ENCODE measurements at regions not wholly inside any gene's neighbourhood (a gene's known extent, or its start where the extent isn't known, plus 50 kb on each side); places are given as distances from the start of the nearest gene placed in this dataset.
A peak's percentile ranks its signal among the peaks of the same experiment; 100 is the strongest.

DNA sequence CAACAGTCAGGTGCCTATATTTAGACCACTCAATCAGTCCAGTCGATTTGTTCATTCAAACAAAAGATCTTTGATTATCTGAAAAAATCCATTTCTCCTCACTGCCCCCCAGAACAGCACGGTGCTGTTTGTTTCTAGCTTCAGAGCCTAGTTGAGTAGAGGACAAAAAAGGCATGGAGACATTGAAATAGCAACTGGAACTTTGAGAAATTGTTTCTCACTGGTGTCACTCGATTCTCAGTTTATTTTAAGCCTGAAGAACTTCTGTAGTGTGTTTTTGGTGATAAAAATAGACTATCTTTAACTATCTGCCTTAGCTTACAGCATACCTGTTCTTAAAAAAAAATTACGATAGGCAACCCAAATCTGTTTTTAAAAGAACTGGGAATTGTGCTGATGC lies 67.1 kb downstream of the ARHGAP35 start:
- ATAC-seq, result no peak
- Mint-ChIP-seq H3K4me3 (no peak overlapping the region), H3K36me3 (ENCODE audit: low read depth) (peaks cover 2% of the 10 kb centered on the region), H3K27ac (peak overlapping the region; percentile 47), H3K27me3 (no peaks in the 10 kb centered on the region), H3K4me1 (peaks cover 44% of the 10 kb centered on the region)
- no peaks in the 10 kb centered on the region for H3K9me3 ChIP-seq (ENCODE audit: control insufficient read depth, low read length, poor library complexity, severe bottlenecking)
- DNase-seq, result no peak

DNA sequence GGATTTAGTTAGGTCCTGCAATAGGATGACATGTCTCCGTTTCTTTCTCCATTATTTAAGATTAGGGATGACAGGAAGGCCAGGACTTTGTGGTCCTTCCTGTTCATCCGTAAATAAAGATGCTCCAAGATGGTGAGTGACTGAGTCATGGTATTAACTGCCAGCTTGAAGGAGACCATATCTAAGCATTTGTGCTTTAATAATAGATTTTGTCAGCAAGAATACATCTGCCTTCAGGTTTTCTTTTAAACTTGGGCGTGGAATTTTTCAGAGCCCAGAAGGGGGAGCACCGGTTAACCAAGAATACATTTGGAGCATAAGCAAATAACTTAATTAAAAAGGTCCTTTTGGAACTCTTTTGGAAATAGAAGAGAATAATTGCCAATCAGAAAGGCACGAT lies 68.2 kb downstream of the ARHGAP35 start:
- H3K4me1 Mint-ChIP-seq, result peaks cover 48% of the 10 kb centered on the region

DNA sequence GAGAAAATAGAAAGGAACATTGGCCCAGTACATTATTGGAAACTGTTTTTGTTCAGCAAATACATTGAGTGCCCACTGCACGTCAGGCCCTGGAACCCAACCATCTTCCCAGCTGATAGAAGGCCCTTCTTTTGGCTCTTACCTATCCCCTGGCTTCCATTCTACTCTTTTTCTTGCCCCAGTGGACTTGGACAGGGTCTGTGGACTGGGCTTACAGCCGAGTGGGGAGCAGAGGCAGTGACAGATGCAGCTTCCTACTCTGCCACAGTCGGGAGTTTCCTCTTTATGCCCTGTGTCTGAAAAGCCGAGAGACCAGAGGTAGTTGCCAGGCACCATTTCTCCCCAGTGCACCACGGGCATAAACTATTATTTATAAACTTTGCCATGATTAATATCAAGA lies 70.4 kb downstream of the ARHGAP35 start:
- no peaks in the 10 kb centered on the region for H3K36me3 Mint-ChIP-seq (ENCODE audit: low read depth)
- peak overlapping the region; percentile 97 for H3K27ac Mint-ChIP-seq
- no peaks in the 10 kb centered on the region for H3K27me3 Mint-ChIP-seq
- no peak for ATAC-seq
- H3K4me1 Mint-ChIP-seq, result peaks cover 46% of the 10 kb centered on the region
- DNase-seq, result no peak
- H3K4me3 Mint-ChIP-seq, result no peak overlapping the region
- no peaks in the 10 kb centered on the region for H3K9me3 ChIP-seq (ENCODE audit: control insufficient read depth, low read length, poor library complexity, severe bottlenecking)

More for the DNA sequence above, 68.2 kb downstream of the ARHGAP35 start:
- Mint-ChIP-seq H3K4me3 (no peak overlapping the region), H3K36me3 (ENCODE audit: low read depth) (peaks cover 2% of the 10 kb centered on the region), H3K27ac (no peak overlapping the region), H3K27me3 (no peaks in the 10 kb centered on the region)
- H3K9me3 ChIP-seq (ENCODE audit: control insufficient read depth, low read length, poor library complexity, severe bottlenecking), result no peaks in the 10 kb centered on the region
- DNase-seq (no peak), ATAC-seq (no peak)

DNA sequence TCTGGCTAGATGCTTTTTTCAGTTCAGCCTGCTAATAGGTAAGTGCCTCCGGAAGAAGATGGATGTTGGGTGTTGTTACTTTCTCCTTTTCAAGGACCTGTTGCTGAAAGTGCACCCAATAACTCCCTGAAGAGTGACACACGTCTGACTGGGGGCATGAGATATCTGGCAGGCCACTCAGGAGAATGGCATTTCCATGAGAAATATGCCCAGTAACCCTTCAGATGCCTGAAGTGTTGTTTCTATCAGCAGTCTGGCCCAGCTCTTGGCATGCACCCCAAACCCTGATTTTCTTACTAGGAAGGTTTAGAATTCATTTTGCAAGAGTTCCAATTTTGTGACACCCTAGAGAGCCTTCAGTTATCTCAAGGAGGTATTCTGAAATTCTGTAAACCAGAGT lies 71.5 kb downstream of the ARHGAP35 start:
- H3K4me3 Mint-ChIP-seq, result no peak overlapping the region
- H3K9me3 ChIP-seq (ENCODE audit: control insufficient read depth, low read length, poor library complexity, severe bottlenecking), result no peaks in the 10 kb centered on the region
- no peak for ATAC-seq
- peak overlapping the region; percentile 97 for H3K27ac Mint-ChIP-seq
- DNase-seq, result no peak
- no peaks in the 10 kb centered on the region for H3K27me3 Mint-ChIP-seq
- no peaks in the 10 kb centered on the region for H3K36me3 Mint-ChIP-seq (ENCODE audit: low read depth)
- H3K4me1 Mint-ChIP-seq, result peaks cover 43% of the 10 kb centered on the region

DNA sequence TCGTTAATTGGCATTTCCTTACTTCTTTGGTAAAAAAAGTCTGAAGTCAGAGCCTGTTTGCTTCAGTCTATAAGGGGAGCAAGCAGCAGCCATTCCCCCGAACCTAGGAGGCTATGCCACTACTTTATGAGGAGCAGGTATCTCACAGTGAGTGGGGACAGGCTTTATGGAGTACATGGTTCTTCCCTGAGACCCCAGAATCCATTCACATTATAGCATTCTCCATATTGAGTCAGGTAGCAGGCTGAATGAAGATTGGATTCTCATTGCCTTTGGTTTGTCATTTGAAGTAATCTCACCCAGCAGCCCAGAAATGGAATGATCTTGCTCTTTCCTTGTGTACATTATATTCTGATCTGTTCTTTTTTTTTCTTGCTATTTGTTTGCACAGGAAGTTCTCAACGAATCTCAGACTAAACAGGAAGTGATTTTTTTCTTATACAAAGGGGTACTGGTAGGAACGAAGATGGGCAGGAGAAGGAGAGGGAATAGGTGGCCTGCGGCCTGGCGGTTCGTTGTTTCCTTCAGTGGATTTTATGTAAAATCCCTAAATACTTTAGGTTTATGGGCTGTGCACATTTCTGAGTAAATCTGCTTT lies 74.4 kb downstream of the ARHGAP35 start:
- ATAC-seq, result peak; percentile 77
- peaks cover 41% of the 10 kb centered on the region for H3K4me1 Mint-ChIP-seq

DNA sequence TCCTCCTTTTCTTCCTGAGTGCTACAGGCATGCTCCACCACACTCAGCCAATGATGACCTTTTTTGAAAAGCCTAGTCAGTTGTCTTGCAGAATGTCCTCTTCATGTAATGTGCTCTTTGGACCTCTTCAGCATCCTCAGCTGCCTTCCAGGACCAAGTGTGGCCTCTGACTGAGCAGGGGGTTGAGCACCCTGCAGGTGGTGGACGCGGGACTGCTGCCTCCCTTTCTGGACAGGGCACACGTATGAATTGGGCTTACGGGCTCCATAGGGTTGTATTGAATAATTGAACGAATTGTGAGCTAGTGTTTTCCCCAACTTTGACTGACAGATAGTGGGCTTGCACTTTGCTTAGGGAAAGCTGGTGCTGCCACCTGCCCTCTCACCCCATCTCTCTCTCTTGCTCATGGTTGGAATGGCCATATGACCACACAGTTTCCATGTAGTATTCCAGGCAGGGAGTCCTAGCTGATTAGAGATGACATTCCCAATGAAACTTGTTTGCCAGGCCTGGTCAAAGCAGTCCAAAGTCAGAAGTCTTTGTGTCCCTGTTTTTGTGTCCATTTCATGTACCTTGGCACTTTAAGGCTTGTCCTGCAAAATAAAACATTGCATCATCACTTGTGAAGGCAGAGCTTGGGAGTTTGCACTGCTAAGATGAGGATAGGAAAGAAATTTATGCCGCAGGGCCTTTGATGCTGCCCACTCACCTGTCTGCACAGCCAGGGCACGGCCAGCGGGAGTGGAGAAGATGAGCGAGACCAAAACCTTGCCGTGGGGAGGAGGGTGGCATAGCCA lies 76.3 kb upstream of the NPAS1 start:
- H3K4me1 Mint-ChIP-seq, result peaks cover 32% of the 10 kb centered on the region
- no peak for ATAC-seq
- no peak overlapping the region for H3K27ac Mint-ChIP-seq
- no peak overlapping the region for H3K4me3 Mint-ChIP-seq
- no peak for DNase-seq
- peaks cover 13% of the 10 kb centered on the region for H3K36me3 Mint-ChIP-seq (ENCODE audit: low read depth)
- no peaks in the 10 kb centered on the region for H3K27me3 Mint-ChIP-seq
- no peaks in the 10 kb centered on the region for H3K9me3 ChIP-seq (ENCODE audit: control insufficient read depth, low read length, poor library complexity, severe bottlenecking)

More for the DNA sequence above, 74.4 kb downstream of the ARHGAP35 start:
- no peaks in the 10 kb centered on the region for H3K36me3 Mint-ChIP-seq (ENCODE audit: low read depth)
- H3K9me3 ChIP-seq (ENCODE audit: control insufficient read depth, low read length, poor library complexity, severe bottlenecking), result no peaks in the 10 kb centered on the region
- peak overlapping the region; percentile 97 for H3K27ac Mint-ChIP-seq
- no peak for DNase-seq
- no peaks in the 10 kb centered on the region for H3K27me3 Mint-ChIP-seq
- H3K4me3 Mint-ChIP-seq, result peak overlapping the region; percentile 85

DNA sequence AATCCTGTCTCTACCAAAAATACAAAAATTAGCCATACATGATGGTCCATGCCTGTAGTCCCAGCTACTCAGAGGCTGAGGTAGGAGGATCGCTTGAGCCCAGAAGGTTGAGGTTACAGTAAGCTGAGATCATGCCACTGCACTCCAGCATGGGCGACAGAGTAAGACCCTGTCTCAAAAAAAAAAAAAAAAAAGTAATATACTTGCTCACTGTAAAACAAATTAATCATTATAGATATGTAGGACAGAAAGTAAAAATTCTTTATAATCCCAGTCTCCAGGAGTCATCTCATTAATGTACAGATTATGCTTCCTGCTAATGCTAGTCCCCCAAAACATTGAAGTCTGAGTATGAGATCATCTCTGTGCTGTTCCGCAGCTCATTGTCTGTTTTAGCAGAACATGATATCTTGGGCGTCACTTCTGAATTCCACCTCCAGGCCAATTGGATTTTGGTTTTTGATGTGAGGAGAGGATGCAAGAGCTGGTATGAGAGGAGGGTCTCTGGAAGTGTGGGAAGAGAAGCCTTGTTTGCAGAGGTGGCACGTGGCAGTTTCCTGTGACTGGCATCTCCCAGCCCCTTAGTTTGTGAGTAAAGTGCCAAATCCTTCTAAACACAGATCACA lies 75.4 kb upstream of the NPAS1 start:
- H3K9me3 ChIP-seq (ENCODE audit: control insufficient read depth, low read length, poor library complexity, severe bottlenecking), result no peaks in the 10 kb centered on the region
- no peak for ATAC-seq
- no peak for DNase-seq
- Mint-ChIP-seq H3K4me3 (no peak overlapping the region), H3K27ac (peak overlapping the region; percentile 21), H3K27me3 (no peaks in the 10 kb centered on the region), H3K36me3 (ENCODE audit: low read depth) (peaks cover 13% of the 10 kb centered on the region), H3K4me1 (peaks cover 32% of the 10 kb centered on the region)

DNA sequence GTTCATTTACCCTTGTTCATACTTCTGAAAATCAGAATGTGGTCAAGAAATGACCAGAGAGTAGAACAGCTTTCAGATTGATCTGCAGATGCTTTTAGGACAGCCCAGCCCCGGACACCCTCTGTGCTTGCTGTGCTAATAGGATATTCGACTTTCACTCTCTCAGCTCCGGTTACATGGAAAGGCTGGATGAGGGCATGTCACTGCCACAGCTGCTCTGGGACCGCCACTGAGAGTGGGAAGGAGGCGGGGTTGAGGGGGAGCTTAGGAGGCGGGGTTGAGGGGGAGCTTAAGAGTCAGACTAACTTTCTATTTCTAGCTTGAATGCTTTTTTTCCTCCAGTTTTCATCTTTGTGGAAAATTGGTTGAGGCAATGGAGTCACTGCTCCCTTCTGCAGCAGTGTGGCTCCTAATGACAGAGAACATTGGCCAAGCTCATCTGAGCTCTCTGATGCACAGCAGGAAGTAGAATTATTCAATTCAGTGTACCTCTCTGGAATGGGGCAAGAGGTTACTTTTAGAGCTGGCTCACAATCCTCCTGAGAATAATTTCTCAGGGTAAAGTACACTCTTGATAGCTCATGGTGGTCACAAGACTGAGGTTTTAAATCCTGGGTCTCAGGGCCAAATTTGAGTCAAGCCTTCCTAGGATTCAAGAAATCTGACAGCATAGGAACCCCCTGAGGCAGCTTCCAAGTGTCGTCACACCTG lies 74.6 kb upstream of the NPAS1 start:
- Mint-ChIP-seq H3K27ac (peak overlapping the region; percentile 61), H3K4me1 (peaks cover 37% of the 10 kb centered on the region)
- DNase-seq, result no peak

DNA sequence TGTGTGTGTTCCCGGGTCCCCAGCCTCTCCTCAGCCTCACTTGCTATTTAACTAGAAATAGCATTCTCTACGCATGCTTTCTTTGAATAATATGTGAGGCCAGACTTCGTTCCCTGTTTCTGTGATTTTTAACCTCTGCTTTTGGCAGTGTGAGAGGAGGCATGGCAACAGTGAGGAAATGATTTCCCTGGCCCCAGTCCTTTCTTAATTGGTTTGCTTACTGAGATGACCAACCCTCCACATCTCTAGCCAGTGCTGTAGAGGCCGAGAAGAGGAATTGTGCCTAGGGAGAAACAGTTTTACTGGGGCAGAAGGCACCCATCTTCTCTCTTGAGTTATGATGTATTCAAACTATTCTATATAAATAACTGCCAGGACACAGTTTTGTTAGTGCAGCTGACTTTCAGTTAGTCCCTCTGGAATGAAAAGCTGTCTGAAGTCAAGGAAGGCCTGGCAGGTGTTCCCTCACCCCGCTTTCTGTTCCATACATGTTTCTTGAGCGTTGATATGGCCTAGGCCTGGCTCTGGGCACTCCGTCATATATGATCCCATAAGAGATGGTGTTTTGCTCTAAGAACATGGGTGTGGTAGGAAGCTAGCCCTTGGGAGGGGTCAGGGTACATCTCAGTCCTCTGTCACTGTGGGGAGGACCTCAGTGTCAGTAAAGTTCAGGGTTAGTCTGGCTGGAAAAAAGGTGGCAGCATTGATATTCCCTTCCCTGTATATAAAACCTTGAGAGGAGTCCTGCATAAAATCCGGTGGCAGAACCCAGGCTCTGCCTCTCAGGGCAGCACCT lies 73.7 kb upstream of the NPAS1 start:
- no peaks in the 10 kb centered on the region for H3K27me3 Mint-ChIP-seq
- DNase-seq (no peak), ATAC-seq (no peak)
- H3K4me3 Mint-ChIP-seq, result no peak overlapping the region
- peaks cover 42% of the 10 kb centered on the region for H3K4me1 Mint-ChIP-seq
- peaks cover 11% of the 10 kb centered on the region for H3K36me3 Mint-ChIP-seq (ENCODE audit: low read depth)
- peak overlapping the region; percentile 61 for H3K27ac Mint-ChIP-seq
- H3K9me3 ChIP-seq (ENCODE audit: control insufficient read depth, low read length, poor library complexity, severe bottlenecking), result no peaks in the 10 kb centered on the region

More for the DNA sequence above, 74.6 kb upstream of the NPAS1 start:
- Mint-ChIP-seq H3K27me3 (no peaks in the 10 kb centered on the region), H3K4me3 (no peak overlapping the region), H3K36me3 (ENCODE audit: low read depth) (peaks cover 13% of the 10 kb centered on the region)
- H3K9me3 ChIP-seq (ENCODE audit: control insufficient read depth, low read length, poor library complexity, severe bottlenecking), result no peaks in the 10 kb centered on the region
- no peak for ATAC-seq

DNA sequence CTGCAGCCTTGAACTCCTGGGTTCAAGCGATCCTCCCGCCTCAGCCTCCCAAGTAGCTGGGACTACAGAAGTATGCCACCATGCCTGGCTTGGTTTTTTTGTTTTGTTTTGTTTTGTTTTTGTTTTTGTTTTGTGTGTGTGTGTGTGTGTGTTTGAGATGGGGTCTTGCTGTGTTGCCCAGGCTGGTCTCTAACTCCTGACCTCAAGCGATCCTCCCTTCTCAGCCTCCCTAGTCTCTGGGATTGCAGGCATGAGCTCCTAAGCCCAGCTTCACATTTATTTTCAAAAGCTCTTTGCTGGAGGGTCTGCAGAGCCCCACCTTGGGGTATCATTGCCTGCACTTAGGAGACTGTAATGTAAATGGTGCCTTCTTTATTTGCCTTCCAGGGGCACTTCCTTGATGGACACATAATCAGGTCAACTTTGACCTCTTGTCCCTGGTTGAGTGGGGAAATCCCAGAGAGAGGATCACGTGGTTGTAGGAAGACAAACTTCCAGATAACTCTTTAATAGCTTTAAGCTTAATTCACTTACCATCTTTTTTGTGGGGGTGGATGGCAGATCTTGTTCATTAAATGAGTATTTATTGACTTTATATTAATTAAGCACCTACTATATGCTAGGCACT lies 72.9 kb upstream of the NPAS1 start:
- Mint-ChIP-seq H3K27me3 (no peaks in the 10 kb centered on the region), H3K27ac (peak overlapping the region; percentile 61), H3K4me3 (no peak overlapping the region), H3K4me1 (peaks cover 47% of the 10 kb centered on the region), H3K36me3 (ENCODE audit: low read depth) (peaks cover 7% of the 10 kb centered on the region)
- DNase-seq, result no peak
- no peak for ATAC-seq
- no peaks in the 10 kb centered on the region for H3K9me3 ChIP-seq (ENCODE audit: control insufficient read depth, low read length, poor library complexity, severe bottlenecking)

DNA sequence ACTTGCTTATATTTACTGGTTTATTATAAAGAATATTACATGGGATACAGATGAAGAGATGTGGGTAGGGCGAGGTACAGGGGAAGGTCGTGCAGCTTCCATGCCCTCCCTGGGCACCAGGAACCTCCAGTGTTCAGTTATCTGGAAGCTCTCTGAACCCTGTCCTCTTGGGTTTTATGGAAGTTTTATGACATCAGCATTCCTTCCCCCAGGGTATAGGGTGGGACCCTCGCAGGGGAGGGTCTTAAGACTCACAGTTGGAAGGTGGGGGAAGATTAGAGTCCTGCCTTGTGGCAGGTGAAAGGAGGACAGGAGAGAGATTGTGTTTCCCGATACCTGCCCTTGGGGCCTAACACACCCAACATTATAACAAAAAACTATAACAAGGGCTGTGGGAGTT lies 71.8 kb upstream of the NPAS1 start:
- Mint-ChIP-seq H3K36me3 (ENCODE audit: low read depth) (peaks cover 7% of the 10 kb centered on the region), H3K27ac (peak overlapping the region; percentile 47), H3K4me3 (no peak overlapping the region), H3K4me1 (peaks cover 53% of the 10 kb centered on the region), H3K27me3 (no peaks in the 10 kb centered on the region)
- DNase-seq, result no peak
- no peak for ATAC-seq
- H3K9me3 ChIP-seq (ENCODE audit: control insufficient read depth, low read length, poor library complexity, severe bottlenecking), result no peaks in the 10 kb centered on the region

DNA sequence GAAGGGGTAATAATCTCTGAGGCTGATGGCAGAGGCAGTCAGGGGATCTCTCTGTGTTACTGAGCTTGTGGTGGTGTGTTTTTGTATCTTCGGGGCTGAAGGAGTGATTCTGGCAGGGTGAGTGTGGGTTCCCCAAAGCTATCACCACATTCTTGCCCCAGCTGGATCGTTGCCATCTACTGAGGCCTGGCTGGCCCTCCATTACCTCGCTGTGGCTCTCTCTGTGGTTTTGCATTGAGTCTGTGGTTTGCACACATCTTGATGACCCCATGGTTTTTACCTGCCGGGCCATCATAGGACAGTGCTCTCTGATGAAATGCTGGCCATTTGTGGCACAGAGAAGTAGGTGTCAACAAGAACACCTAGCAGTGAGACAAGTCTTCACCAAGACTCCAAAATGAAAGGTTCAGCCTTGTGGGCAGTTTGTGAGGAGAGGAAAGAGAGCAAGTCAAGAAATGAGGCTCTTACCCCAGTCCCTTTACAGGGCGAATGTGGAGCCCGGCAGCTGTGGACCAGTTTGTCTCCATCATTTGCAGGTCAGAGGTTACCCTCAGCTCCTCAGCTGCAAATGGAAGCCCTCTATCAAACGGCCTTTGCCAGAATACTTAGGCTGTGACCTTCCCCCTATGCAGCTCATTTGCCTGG lies 69.0 kb upstream of the NPAS1 start:
- no peaks in the 10 kb centered on the region for H3K9me3 ChIP-seq (ENCODE audit: control insufficient read depth, low read length, poor library complexity, severe bottlenecking)
- no peaks in the 10 kb centered on the region for H3K36me3 Mint-ChIP-seq (ENCODE audit: low read depth)
- DNase-seq, result no peak
- peak overlapping the region; percentile 81 for H3K4me3 Mint-ChIP-seq
- peak overlapping the region; percentile 86 for H3K27ac Mint-ChIP-seq
- H3K4me1 Mint-ChIP-seq, result peaks cover 61% of the 10 kb centered on the region
- no peak for ATAC-seq
- H3K27me3 Mint-ChIP-seq, result no peaks in the 10 kb centered on the region

Measured in T-helper 17 cell (primary cell).